Endometrium (tissue), 2 donors: ENCODE measurements at regions not wholly inside any gene's neighbourhood (a gene's known extent, or its start where the extent isn't known, plus 50 kb on each side); places are given as distances from the start of the nearest gene placed in this dataset.
"Not testable (repeated sequence)": the region's sequence is repeated elsewhere in the genome, so short reads cannot be mapped to it uniquely, and the experiment has no call there.

ENCODE experiments used
- FAIRE-seq: peaks from 2 replicates; lab custom pipeline; 2012; peaks lifted over from hg19 to GRCh38; lab: Jason Lieb, UNC
- donor health status: control.
- donor health status: control.

- no peak for FAIRE-seq
Observed at GRCh38 chr12:70008944-70009343, 183.9 kb downstream of the MYRFL start.

- FAIRE-seq = no peak
Observed at GRCh38 chr12:70011353-70011752, 186.3 kb downstream of the MYRFL start.

GRCh38 chr12:70013016-70013415, 188.0 kb downstream of the MYRFL start:
- not testable (repeated sequence) for FAIRE-seq

DNA sequence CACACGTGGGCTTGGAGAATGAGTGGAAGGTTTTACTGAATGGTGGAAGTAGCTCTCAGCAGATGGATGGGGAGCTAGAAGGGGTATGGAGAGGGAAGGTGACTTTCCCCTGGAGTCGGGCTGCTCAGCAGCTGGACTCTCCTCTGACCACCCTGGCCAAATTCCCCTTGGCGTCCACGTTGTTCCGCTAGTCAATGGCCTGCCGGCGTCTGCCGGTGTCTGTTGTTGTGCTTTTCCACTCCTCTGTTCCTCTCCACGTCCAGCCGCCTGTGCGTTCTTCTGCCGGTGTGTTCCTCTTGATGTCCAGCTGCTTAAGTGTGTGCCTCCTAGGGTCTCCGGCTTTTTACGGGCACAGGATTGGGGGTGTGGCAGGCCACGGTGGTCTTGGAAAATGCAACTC, 203.5 kb downstream of the MYRFL start:
- no peak for FAIRE-seq

DNA sequence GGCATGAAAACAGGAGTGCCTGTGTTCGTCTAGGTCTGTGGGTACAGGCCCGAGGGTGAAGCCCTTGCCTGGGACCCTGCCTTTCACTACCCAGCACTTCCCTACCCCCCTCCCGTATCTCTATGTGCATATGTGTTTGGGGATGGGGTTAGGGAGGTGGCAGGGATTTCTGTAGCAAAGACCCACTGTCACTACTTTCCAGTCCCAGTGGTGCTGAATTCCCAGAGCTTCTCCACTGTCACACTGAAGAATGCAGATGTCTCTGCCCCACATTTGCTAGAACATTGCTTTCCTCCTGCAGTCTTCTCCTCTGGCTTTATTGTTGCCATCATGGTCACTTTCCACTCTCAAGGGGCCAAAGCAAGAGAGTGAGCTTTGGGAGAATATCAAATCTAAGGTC, 203.9 kb downstream of the MYRFL start:
- no peak for FAIRE-seq

DNA sequence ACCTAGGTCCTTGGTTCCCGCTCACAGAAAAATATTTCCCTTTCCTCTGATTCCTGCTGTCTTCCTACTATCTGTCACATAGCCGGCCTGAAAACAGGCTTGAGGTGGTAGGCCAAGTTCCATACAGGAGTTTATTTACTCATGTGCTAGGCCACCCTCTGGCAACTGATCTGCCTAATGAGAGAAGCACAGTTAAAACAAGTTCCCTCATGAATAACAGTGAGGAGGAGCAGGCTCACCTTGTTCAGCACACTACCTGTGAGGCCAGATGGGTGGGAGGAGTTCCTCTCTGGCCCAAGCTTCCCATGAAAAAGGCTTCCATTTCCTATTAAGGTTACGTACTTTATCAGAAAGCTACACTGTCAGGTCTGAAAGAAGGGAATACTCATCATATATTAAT, 206.0 kb downstream of the MYRFL start:
- no peak for FAIRE-seq

GRCh38 chr12:70032076-70032475, 207.0 kb downstream of the MYRFL start:
- FAIRE-seq = no peak

GRCh38 chr12:70033310-70033709, 208.3 kb downstream of the MYRFL start:
- no peak for FAIRE-seq

DNA sequence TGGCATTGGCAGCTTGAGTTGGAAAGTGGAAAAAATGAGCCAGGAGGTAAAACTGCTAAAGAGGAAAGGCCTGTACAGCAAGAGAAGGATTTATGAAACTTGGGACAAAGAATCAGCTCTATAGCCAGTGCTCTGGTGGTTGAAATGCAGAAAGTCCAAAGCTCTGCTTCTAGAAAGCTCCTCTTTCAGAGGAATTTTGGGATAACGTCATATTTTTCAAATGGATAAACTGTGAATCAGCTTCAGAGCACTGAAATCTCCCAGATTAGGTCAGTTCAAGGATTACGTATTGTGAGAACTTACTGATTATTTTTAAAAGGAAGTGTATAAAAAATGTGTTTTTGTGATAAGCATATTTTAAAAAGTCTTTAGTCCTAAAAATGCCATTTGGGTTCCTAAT, 203.1 kb upstream of the CNOT2 start:
- no peak for FAIRE-seq

DNA sequence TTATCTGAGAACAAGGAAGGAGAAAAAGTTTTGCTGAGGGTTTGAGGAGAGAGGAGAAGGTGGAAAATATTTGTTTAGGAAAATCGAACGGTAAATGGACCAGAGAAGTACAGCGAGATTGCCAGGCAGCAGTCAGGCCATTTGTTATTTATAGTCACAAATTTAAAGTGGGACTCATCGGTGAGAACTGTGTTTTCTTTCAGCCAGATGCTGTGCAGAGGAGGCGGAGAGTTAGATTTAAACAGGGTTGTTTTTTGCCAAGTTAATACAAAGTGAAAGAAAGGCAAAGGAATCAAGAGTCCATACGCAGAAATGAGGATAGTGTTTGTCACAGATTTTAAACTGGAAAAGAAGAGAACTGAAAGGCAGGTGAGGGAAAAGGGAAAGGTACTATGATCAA, 200.6 kb upstream of the CNOT2 start:
- no peak for FAIRE-seq

- FAIRE-seq = no peak
Observed at GRCh38 chr12:70043490-70044138, 199.6 kb upstream of the CNOT2 start.

GRCh38 chr12:70044167-70044566, 199.1 kb upstream of the CNOT2 start:
- FAIRE-seq = no peak

- no peak for FAIRE-seq
Observed at GRCh38 chr12:70045036-70045435, 198.2 kb upstream of the CNOT2 start.

- FAIRE-seq = no peak
Observed at GRCh38 chr12:70045514-70045913, 197.7 kb upstream of the CNOT2 start.

DNA sequence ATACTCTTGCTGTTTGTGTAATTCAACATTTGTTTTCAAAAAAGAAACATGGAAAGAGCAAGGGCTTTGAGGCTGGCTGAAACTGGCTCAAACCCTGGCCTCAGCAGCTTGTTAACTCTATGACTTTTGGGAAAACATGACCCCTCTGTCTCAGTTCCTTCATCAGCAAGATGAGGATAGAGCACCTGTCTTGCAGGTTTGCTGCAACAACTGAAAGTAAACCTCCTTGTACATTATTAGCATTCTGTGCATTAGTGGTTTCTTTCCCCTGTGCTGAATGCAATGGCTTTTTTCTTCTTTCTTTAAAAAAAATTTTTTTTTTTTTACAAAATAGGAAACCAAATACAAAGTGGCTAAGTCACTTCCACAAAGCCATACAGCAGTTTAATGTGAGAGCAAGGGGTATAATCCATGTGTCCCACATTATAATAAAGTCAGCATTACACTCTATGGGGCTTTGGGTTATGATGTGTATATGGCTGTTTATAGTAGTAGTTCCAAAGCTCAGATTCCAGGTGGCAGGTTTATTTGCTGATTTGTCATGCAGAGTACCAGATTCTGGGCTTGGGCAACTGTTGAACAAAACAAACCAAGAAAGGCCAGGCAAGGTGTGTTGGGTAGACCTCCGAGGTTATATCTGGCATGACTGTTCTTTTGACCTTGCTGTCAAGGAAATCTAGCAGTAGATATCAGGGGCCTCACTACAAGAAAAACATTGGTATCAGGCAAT, 194.5 kb upstream of the CNOT2 start:
- no peak for FAIRE-seq

DNA sequence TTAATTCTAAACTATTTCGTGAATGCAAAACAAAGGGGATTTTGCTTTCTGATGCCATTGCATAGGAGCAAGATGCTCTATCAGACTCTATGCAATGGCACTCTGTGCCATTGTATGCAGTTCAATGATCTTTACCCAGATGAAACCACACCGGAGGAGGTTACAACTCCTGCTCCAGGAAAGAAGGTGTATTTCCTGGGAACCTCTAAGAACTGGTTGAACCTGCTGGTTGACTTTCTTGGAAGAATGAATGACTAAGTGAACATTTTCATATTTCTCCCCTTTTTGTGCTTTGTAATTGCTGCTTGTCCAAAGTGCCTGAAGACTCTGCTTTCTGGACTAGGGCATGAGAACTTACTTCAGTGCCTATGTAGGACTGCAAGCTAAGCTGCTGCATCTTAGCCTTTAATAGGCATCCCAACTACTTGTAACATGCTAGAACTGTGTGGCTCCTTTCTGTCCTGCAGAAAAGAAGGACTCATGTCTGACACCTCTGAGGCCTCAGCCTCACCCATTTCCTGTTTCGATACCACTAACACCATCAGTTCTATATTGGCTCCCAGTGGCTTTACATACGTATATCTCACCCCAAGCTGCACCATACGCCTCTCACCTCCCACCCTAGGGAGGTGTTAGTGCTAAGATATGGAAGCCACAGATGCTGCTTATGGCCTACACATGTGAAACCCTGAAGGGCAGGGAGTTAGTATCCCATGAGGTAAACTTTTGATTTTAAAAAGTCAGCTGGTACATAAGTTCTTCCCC, 193.5 kb upstream of the CNOT2 start:
- no peak for FAIRE-seq

DNA sequence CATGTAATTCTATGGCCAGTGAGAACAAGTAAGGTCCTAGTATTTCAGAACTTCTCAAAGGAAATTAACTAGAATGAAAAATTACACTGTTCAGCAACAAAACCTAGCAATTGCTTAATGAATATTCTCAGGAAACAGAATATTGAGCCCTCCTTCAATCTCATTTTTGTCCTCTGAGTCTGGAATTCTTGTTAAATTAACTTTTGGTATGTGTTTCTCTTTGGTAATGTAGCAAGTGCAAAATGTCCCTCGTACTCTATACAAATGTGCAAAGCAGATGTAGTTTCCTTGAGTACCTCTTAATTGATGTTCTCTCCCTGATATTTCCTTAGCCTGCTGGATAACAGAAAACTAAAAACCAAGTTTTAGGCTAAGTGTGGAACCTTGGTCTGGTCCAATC, 190.8 kb upstream of the CNOT2 start:
- no peak for FAIRE-seq

- FAIRE-seq = no peak
Observed at GRCh38 chr12:70052931-70053497, 190.2 kb upstream of the CNOT2 start.

GRCh38 chr12:70059373-70059772, 183.9 kb upstream of the CNOT2 start:
- FAIRE-seq = no peak

DNA sequence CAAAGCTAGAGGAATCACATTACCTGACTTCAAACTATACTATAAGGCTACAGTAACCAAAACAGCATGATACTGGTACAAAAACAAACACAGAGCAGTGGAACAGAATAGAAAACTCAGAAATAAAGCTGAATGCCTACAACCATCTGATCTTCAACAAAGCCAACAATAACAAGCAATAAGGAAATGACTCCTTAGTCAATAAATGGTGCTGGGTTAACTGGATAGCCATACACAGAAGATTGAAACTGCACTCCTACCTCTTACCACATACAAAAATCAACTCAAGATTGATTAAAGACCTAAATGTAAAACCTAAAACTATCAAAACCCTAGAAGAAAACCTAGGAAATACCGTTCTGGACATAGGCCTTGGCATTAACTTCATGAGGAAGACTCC, 182.6 kb upstream of the CNOT2 start:
- FAIRE-seq = no peak

DNA sequence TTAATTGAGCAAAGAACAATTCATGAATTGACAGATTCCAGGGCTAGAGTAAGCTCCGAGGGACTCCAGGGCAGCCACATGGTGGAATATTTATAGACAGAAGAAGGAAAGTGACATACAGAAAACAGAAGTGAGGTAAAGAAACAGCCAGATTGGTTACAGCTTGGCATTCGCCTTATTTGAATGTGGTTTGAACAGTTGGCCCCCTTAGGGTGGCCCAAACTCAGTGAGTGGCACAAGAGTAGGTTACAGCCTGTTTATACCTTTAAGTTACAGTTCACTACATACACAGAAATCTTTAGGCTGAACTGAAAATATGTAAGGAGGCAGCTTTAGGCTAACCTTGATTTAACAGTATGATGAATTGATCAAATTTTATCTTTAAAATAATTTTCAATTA, 174.5 kb upstream of the CNOT2 start:
- no peak for FAIRE-seq

DNA sequence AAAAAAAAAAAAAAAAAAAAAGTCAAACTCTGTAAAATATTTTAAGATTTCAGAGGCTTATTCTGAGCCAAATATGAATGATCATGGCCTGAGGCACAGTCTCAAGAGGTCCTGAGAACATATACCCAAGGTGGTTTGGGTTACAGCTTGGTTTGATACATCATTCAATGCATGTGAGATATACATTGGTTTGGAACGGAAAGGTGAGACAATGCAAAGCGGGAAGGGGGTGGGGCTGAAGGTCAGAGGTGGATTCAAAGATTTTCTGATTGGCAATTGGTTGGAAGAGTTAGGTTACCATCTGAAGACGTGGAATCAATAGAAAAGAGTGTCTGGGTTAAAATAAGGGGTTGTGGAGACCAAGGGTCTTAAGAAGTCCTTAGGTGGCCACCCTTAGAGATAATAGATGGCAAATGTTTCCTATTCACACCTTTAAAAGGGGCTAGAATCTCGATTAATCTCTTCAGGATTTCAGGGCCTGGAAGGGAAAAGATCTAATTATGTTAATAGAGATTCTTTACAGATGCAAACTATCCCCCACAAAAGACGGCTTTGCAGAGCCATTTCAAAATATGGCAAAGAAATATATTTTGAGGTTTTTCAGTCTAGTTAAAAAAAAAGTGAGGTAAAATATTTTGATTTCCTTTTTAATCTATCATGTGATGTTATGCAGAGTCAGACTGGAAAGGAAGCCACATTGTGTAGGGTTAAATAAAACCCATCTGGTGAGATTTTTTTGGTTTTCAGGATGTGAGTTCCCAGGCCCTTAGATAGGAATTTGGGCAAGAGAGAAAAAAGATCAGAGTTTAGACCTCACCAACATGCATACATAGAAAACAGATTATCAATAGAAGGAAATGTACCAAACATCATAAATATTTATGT, 173.8 kb upstream of the CNOT2 start:
- no peak for FAIRE-seq
